GM12892 (cell line): ENCODE measurements at regions not wholly inside any gene's neighbourhood (a gene's known extent, or its start where the extent isn't known, plus 50 kb on each side); places are given as distances from the start of the nearest gene placed in this dataset.
"Not testable (repeated sequence)": the region's sequence is repeated elsewhere in the genome, so short reads cannot be mapped to it uniquely, and the experiment has no call there.

Source experiments
- DNase-seq: peaks from one replicate; pipeline ENCODE4 v3.0.0; 2011; ENCODE audit not compliant: insufficient read length
- FAIRE-seq: peaks from 2 replicates; lab custom pipeline; 2011; peaks lifted over from hg19 to GRCh38; lab: Jason Lieb, UNC
- POLR2A ChIP-seq: IDR thresholded peaks from 2 replicates; pipeline ENCODE4 v1.6.1; 2011; ENCODE audit warnings: low read depth, low read length, control low read depth
- POLR2AphosphoS5 ChIP-seq: IDR thresholded peaks from 2 replicates; pipeline ENCODE4 v1.6.1; 2011; ENCODE audit warnings: low read depth, low read length, control low read depth
- TAF1 ChIP-seq: IDR thresholded peaks from 2 replicates; pipeline ENCODE4 v1.6.1; 2011; ENCODE audit warnings: low read depth, mild to moderate bottlenecking, control low read depth, low read length, borderline replicate concordance

GRCh38 chr6:9292975-9293374 lies 857.6 kb upstream of the SLC35B3 start:
- TF ChIP-seq POLR2AphosphoS5 = no peak
- TF ChIP-seq TAF1 = no peak
- TF ChIP-seq POLR2A = no peak
- FAIRE-seq = no peak
- no peak for DNase-seq

DNA sequence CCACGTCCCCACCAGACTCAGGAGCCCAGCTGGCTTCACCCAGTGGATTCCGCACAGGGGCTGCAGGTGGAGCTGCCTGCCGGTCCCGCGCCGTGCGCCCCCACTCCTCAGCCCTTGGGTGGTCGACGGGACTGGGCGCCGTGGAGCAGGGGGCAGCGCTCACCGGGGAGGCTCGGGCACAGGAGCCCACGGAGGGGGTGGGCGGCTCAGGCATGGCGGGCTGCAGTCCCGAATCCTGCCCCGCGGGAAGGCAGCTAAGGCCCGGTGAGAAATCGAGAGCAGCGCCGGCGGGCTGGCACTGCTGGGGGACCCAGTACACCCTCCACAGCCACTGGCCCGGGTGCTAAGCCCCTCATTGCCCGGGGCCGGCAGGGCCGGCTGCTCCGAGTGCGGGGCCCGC lies 855.0 kb upstream of the SLC35B3 start:
- DNase-seq, FAIRE-seq: not testable (repeated sequence)

- TF ChIP-seq TAF1 (no peak), POLR2A (no peak), POLR2AphosphoS5 (no peak)
- DNase-seq (no peak), FAIRE-seq (no peak)
Observed at GRCh38 chr6:9272671-9273070, 837.3 kb upstream of the SLC35B3 start.

DNA sequence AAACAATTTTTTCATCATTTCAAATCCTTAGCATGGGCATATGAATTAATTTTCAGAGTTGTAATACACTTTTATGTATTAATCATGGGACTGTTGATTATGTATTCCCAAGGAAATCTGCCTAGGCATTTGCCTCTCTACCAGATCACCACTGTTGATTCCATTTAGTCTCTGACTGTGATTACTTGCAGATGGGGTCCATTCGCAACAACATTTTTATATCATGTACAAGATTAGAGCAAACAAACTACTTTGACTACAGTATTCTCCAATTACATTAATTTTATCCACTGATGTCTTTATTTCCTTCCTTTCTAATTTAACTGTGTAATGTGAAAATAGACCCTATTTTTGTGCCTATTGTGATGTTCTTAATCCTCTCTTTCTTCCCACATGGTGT lies 831.4 kb upstream of the SLC35B3 start:
- FAIRE-seq (no peak), DNase-seq (no peak)
- no peak for TF ChIP-seq TAF1
- no peak for TF ChIP-seq POLR2AphosphoS5
- TF ChIP-seq POLR2A = no peak

GRCh38 chr6:9257215-9257614 lies 821.9 kb upstream of the SLC35B3 start:
- no peak for TF ChIP-seq POLR2A
- TF ChIP-seq TAF1 = no peak
- TF ChIP-seq POLR2AphosphoS5 = no peak
- DNase-seq (no peak), FAIRE-seq (no peak)

DNA sequence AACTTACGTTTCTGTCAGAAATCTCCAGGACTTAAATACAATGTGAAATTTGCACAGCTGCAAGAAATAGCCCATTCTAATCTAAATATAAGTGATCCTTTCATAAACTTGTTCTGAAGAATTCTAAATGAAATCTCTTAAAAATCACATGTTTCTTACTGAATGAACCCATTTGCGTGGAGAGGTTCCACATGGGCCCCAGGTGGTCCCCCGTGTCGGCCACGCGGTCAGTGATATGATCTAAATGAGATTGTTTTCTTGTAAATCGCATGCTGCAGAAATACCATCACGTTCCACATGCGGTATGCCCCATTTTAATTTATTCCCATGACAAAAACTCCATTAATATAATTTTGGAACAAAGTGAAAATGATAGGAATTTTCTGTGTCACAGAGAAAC lies 818.9 kb upstream of the SLC35B3 start:
- no peak for TF ChIP-seq POLR2AphosphoS5
- no peak for TF ChIP-seq POLR2A
- TF ChIP-seq TAF1 = no peak
- FAIRE-seq = no peak

DNA sequence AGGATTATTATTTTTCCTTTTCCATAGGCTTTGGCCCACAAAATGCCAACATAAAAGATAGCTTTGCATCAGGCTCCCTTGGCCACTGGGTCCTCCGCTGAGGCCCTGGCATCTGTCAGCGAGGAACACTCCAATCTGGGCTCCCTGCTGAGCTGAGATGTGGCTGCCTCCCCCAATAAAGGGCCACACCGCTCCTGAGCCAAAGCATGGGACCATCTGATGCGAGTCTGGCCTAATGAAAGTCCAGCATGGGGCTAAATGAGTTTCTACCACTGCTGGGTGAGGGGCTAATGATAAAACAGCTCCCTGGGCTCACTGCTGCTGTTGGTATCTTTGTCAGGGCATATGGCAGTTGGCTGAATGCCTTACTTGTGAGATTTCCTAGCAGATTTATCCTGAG lies 817.5 kb upstream of the SLC35B3 start:
- TF ChIP-seq POLR2AphosphoS5 (no peak), POLR2A (no peak), TAF1 (no peak)
- FAIRE-seq = no peak
- no peak for DNase-seq

More for the DNA sequence above, 818.9 kb upstream of the SLC35B3 start:
- DNase-seq = no peak

- no peak for TF ChIP-seq POLR2A
- TF ChIP-seq TAF1 = no peak
- TF ChIP-seq POLR2AphosphoS5 = no peak
- no peak for FAIRE-seq
- no peak for DNase-seq
Observed at GRCh38 chr6:9250852-9251251, 815.5 kb upstream of the SLC35B3 start.

DNA sequence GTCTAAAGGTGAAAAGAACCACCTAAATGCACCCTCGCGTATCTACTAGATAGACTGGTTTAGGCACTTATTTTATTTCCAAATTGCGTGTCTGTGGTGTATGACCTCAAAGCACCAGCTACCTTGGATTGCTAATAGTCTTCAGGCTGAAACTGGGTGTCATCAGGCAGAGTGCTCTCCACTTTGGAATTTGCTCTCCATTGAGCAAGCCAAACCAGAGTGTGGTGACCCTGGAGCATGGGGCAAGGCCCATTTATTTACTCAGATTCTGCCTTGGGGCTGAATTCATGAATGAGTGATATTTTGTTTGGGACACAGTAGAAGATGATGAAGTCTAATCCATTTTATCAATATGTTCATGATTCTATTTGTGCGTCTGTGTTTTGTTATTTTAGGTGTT lies 812.8 kb upstream of the SLC35B3 start:
- FAIRE-seq = no peak
- no peak for DNase-seq
- TF ChIP-seq TAF1 (no peak), POLR2A (no peak), POLR2AphosphoS5 (no peak)

- TF ChIP-seq TAF1 (no peak), POLR2AphosphoS5 (no peak), POLR2A (no peak)
- no peak for DNase-seq
- FAIRE-seq = no peak
Observed at GRCh38 chr6:9240861-9241260, 805.5 kb upstream of the SLC35B3 start.

- TF ChIP-seq TAF1 (no peak), POLR2AphosphoS5 (no peak), POLR2A (no peak)
- FAIRE-seq = no peak
- DNase-seq = no peak
Observed at GRCh38 chr6:9236443-9236842, 801.1 kb upstream of the SLC35B3 start.

GRCh38 chr6:9233686-9234085 lies 798.3 kb upstream of the SLC35B3 start:
- FAIRE-seq (no peak), DNase-seq (no peak)
- TF ChIP-seq POLR2AphosphoS5 (no peak), POLR2A (no peak), TAF1 (no peak)

DNA sequence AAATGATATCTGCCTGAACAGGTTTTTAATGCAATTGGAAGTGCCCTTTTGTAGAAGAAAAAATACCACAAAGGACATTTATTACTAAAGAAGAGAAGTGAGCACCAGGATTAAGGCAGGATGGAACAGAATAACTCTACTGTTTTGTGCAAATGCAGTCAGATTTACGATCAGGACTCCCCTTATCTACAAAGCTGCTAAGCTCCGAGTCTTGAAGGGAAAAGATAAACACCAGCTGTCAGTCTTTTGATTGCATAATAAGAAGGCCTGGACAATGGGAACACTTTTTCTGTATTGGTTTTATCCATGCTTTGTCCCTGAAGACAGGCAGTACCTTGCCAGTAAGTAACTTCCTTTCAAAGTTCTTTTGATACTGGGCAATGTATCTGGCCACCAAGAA lies 797.9 kb upstream of the SLC35B3 start:
- DNase-seq (no peak), FAIRE-seq (no peak)
- TF ChIP-seq POLR2A (no peak), POLR2AphosphoS5 (no peak), TAF1 (no peak)
